Hepatocyte (in vitro differentiated cells): ENCODE measurements at regions not wholly inside any gene's neighbourhood (a gene's known extent, or its start where the extent isn't known, plus 50 kb on each side); places are given as distances from the start of the nearest gene placed in this dataset.

ENCODE experiments used
- DNase-seq: peaks from one replicate; pipeline ENCODE4 v3.0.0-alpha.2; 2016; ENCODE audit warnings: low spot score
- H2AFZ ChIP-seq: fragments of 200-600 bp; sonication (generic); 2 replicates; pipeline ENCODE4 v1.6.0; 2016; ENCODE audit warnings: antibody characterized with exemption, mild to moderate bottlenecking
- H3K27ac ChIP-seq: fragments of 200-600 bp; sonication (generic); 2 replicates; pipeline ENCODE4 v1.5.1; 2016; ENCODE audit warnings: mild to moderate bottlenecking
- H3K27me3 ChIP-seq: fragments of 200-600 bp; sonication (generic); 2 replicates; pipeline ENCODE4 v1.6.1; 2016
- H3K36me3 ChIP-seq: fragments of 200-600 bp; sonication (generic); replicated peaks from 2 replicates; pipeline ENCODE4 v1.5.1; 2016; ENCODE audit warnings: low read depth; ENCODE audit not compliant: insufficient read depth
- H3K4me1 ChIP-seq: fragments of 200-600 bp; sonication (generic); 2 replicates; pipeline ENCODE4 v1.5.1; 2016; ENCODE audit warnings: mild to moderate bottlenecking, moderate library complexity; ENCODE audit not compliant: insufficient read depth
- H3K4me2 ChIP-seq: fragments of 200-600 bp; sonication (generic); 2 replicates; pipeline ENCODE4 v1.6.0; 2016
- H3K4me3 ChIP-seq: fragments of 200-600 bp; sonication (generic); 2 replicates; pipeline ENCODE4 v1.5.1; 2016; ENCODE audit warnings: mild to moderate bottlenecking
- H3K79me2 ChIP-seq: fragments of 200-600 bp; sonication (generic); 2 replicates; pipeline ENCODE4 v1.6.0; 2017; ENCODE audit warnings: mild to moderate bottlenecking
- H3K9me2 ChIP-seq: fragments of 200-600 bp; sonication (generic); replicated peaks from 2 replicates; pipeline ENCODE4 v1.6.0; 2017; ENCODE audit warnings: mild to moderate bottlenecking; ENCODE audit not compliant: insufficient read depth
- H3K9me3 ChIP-seq: fragments of 200-600 bp; sonication (generic); 2 replicates; pipeline ENCODE4 v1.5.1; 2016; ENCODE audit warnings: low read depth, mild to moderate bottlenecking
- H4K20me1 ChIP-seq: fragments of 200-600 bp; sonication (generic); 2 replicates; pipeline ENCODE4 v1.6.0; 2016; ENCODE audit warnings: mild to moderate bottlenecking; ENCODE audit not compliant: insufficient read depth, poor library complexity, severe bottlenecking
- CTCF ChIP-seq: fragments of 200-600 bp; sonication (generic); IDR thresholded peaks from 2 replicates; pipeline ENCODE4 v1.5.1; 2016; ENCODE audit warnings: antibody characterized with exemption, mild to moderate bottlenecking; ENCODE audit not compliant: poor library complexity
- EZH2 ChIP-seq: fragments of 200-600 bp; sonication (generic); IDR thresholded peaks from 2 replicates; pipeline ENCODE4 v1.6.1; 2016; ENCODE audit warnings: antibody characterized with exemption, mild to moderate bottlenecking, borderline replicate concordance
- EZH2phosphoT487 ChIP-seq: fragments of 200-600 bp; sonication (generic); IDR thresholded peaks from one replicate; pipeline ENCODE4 v1.6.1; 2018; ENCODE audit warnings: antibody characterized with exemption, mild to moderate bottlenecking, low read depth, moderate library complexity; ENCODE audit not compliant: unreplicated experiment, severe bottlenecking
- WGBS: methylation state at CpG from one replicate; pipeline ENCODE4 v1.1.6; 2016; ENCODE audit warnings: low lambda C conversion rate; ENCODE audit errors: missing lambda C conversion rate; 5-methylcytosine and 5-hydroxymethylcytosine counted together

DNA sequence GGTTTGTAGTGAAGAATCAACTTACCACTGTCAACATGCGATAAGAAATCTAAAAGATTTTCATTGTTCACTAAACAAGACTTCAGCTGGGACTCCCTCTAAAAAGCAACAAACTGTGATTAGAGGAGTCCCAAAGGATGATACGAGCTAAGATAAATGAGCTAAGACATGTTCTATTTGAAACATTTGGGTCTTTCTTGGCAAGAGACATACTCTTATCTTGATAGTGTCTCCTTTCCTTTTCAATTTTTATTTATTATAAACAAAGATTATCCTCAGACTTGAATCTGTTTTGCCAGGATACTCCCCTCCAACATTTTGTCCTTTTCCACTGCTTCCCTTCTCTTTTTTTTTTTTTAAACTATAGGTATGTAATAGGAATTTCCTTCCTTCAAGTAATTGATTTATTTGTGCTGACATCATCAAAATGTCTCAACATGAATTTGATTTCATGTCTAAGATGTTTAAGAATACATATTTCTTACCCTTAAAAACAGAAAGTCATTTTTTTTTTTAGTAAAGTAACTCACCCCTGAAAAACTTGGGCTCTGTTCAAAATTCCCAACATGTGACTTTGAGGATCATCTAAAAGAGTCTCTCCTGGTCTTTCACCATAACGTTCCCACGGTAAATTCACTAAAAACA lies 158.4 kb upstream of the NRP1 start:
- Histone ChIP-seq H3K4me1 (no peaks in the 10 kb centered on the region), H4K20me1 (no peaks in the 10 kb centered on the region), H3K4me2 (no peak overlapping the region), H3K9me2 (no peaks in the 10 kb centered on the region), H3K9me3 (no peaks in the 10 kb centered on the region), H3K4me3 (no peak overlapping the region), H3K27me3 (no peaks in the 10 kb centered on the region), H2AFZ (no peak overlapping the region), H3K36me3 (no peaks in the 10 kb centered on the region), H3K27ac (no peak overlapping the region), H3K79me2 (no peaks in the 10 kb centered on the region)
- DNase-seq, result no peak
- 67% methylated on average over 4 of the region's 4 CpGs for WGBS
- TF ChIP-seq EZH2phosphoT487, result no peak
- no peak for TF ChIP-seq CTCF
- no peak for TF ChIP-seq EZH2

DNA sequence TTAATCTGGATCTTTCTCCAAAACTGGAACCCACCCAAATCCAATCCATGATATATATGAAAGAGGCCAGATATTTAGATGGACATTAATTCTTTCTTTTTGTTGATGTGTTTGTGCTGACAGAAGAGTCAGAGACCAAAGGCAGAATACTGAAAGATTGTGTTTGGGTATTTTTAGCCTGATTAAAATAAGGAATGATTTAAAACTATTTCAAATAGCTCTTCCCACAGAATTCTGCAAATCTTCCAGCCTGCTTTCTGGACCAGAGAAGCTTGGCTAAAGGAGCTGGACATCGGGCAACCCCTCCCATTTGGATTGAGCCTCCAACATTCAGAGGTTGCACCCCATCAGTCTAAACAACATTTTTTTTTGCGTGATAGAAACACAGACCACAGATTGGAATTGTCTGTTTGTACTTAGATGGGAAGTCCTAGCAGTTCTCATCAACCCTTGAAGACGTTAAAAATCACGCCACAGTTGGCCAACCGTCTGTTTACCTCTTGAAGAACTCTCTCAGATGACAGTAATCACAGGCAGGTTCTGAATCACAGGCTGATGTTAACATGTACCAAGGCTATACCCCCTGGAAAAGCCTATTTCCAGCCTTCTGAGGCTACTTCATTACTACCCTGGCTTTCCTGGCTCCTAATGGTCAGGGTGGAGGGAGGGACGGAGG lies 155.2 kb upstream of the NRP1 start:
- Histone ChIP-seq H3K27ac (no peak overlapping the region), H3K4me3 (no peak overlapping the region), H3K79me2 (no peaks in the 10 kb centered on the region), H3K9me3 (no peaks in the 10 kb centered on the region), H3K4me2 (no peak overlapping the region), H2AFZ (no peak overlapping the region), H3K36me3 (no peaks in the 10 kb centered on the region), H3K4me1 (peaks cover 9% of the 10 kb centered on the region), H3K27me3 (no peaks in the 10 kb centered on the region), H3K9me2 (no peaks in the 10 kb centered on the region), H4K20me1 (no peaks in the 10 kb centered on the region)
- TF ChIP-seq EZH2 (no peak), EZH2phosphoT487 (no peak), CTCF (no peak)
- DNase-seq, result no peak
- 74% methylated on average over 6 of the region's 6 CpGs for WGBS

DNA sequence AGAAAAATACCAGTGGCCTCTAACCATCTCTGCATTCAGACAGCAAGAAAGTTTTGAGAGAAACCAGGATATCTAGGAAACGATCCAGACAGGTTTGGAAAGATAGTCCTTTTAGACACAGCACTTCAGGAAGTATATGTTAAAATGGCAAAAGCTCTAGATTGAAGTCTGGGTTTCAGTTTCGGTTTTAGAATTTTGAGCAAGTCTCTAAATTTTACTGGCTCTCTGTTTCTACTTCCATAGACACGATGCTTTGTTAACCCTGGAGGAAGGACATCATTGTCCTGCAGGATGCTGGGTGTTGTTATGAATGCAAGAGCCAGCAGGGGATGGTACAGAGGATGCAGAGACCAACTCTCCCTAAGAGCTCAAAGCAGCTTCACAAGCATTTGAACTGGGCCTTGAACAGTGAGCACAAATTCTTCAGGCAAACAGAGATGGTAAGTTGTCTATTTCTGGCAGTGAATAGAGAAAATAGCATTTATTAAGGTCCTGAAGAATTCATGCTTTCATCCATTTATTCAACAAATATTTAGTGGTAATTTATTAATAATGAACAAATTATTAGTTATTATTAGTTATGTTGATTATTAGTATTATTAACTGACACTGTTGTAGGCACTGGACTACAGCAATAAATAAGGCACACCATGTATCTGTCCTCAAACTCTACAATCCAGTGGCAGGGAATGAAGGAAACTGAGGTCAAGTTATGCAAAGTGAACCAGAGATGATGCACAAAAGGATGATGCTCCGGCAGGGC lies 152.7 kb upstream of the NRP1 start:
- H3K36me3 ChIP-seq, result no peaks in the 10 kb centered on the region
- no peak overlapping the region for H3K27ac ChIP-seq
- no peaks in the 10 kb centered on the region for H3K27me3 ChIP-seq
- H3K9me3 ChIP-seq, result no peaks in the 10 kb centered on the region
- WGBS, result 78% methylated on average over 4 of the region's 4 CpGs
- H2AFZ ChIP-seq, result no peak overlapping the region
- no peaks in the 10 kb centered on the region for H4K20me1 ChIP-seq
- DNase-seq, result no peak
- H3K79me2 ChIP-seq, result no peaks in the 10 kb centered on the region
- no peak overlapping the region for H3K4me2 ChIP-seq
- no peaks in the 10 kb centered on the region for H3K9me2 ChIP-seq
- no peak overlapping the region for H3K4me3 ChIP-seq
- H3K4me1 ChIP-seq, result peaks cover 27% of the 10 kb centered on the region
- TF ChIP-seq EZH2 (no peak), CTCF (no peak), EZH2phosphoT487 (no peak)
